Erythroblast (primary cell): ENCODE measurements at regions not wholly inside any gene's neighbourhood (a gene's known extent, or its start where the extent isn't known, plus 50 kb on each side); places are given as distances from the start of the nearest gene placed in this dataset.
"Not testable (repeated sequence)": the region's sequence is repeated elsewhere in the genome, so short reads cannot be mapped to it uniquely, and the experiment has no call there.

Experiments used
- DNase-seq, 2 experiments: peaks; one replicate each; lab custom pipeline; 2025; lab: John Stamatoyannopoulos, UW
- GATA1 ChIP-seq: IDR thresholded peaks from 2 replicates; pipeline ENCODE4 v1.6.1; 2011; ENCODE audit warnings: low read depth, mild to moderate bottlenecking, control low read depth, low read length, moderate library complexity
- POLR2A ChIP-seq: IDR thresholded peaks from 2 replicates; pipeline ENCODE4 v1.6.1; 2011; ENCODE audit warnings: mild to moderate bottlenecking, low read length

- TF ChIP-seq POLR2A (no peak), GATA1 (no peak)
- no peak for DNase-seq
These were observed 70.4 kb upstream of the XIST start for GRCh38 chrX:73922856-73923455.

- TF ChIP-seq POLR2A: no peak
- no peak for TF ChIP-seq GATA1
These were observed 64.6 kb upstream of the XIST start for GRCh38 chrX:73916931-73917667.

GRCh38 chrX:73916489-73916888, 64.0 kb upstream of the XIST start:
- no peak for TF ChIP-seq POLR2A
- TF ChIP-seq GATA1: no peak
- DNase-seq: no peak

More at GRCh38 chrX:73916931-73917667, 64.6 kb upstream of the XIST start:
- DNase-seq: no peak

- not testable (repeated sequence) for DNase-seq
These were observed 62.3 kb upstream of the XIST start for GRCh38 chrX:73914792-73915191.

- DNase-seq: no peak
These were observed 61.1 kb upstream of the XIST start for GRCh38 chrX:73913580-73913979.

GRCh38 chrX:73911946-73912345, 59.4 kb upstream of the XIST start:
- DNase-seq: not testable (repeated sequence)

More at GRCh38 chrX:73913580-73913979, 61.1 kb upstream of the XIST start:
- TF ChIP-seq POLR2A (no peak), GATA1 (no peak)

- not testable (repeated sequence) for DNase-seq
These were observed 53.3 kb upstream of the XIST start for GRCh38 chrX:73905749-73906374.

- TF ChIP-seq POLR2A: no peak
- TF ChIP-seq GATA1: no peak
These were observed 51.4 kb upstream of the XIST start for GRCh38 chrX:73903941-73904340.

More at GRCh38 chrX:73903941-73904340, 51.4 kb upstream of the XIST start:
- DNase-seq: no peak
